H9 (cell line): ENCODE measurements at regions not wholly inside any gene's neighbourhood (a gene's known extent, or its start where the extent isn't known, plus 50 kb on each side); places are given as distances from the start of the nearest gene placed in this dataset.

Experiments
- DNase-seq: peaks from one replicate; pipeline ENCODE4 v3.0.0-alpha.2; 2017
- H2AFZ ChIP-seq: one replicate; pipeline ENCODE4 v1.6.1; 2013; ENCODE audit warnings: mild to moderate bottlenecking, low read length, control low read depth, moderate library complexity
- H2AK5ac ChIP-seq: 2 replicates; pipeline ENCODE4 v1.6.1; 2013; ENCODE audit warnings: low read length, control low read depth, mixed read lengths; ENCODE audit not compliant: insufficient read length
- H2BK120ac ChIP-seq: one replicate; pipeline ENCODE4 v1.6.1; 2013; ENCODE audit warnings: low read depth, mild to moderate bottlenecking, low read length, control low read depth, inconsistent platforms; ENCODE audit not compliant: poor library complexity, severe bottlenecking
- H2BK12ac ChIP-seq: 2 replicates; pipeline ENCODE4 v1.6.1; 2013; ENCODE audit warnings: low read length, control low read depth, mixed read lengths, low read depth; ENCODE audit not compliant: insufficient read length
- H2BK15ac ChIP-seq: 2 replicates; pipeline ENCODE4 v1.6.1; 2013; ENCODE audit warnings: low read depth, low read length, control low read depth
- H2BK20ac ChIP-seq: one replicate; pipeline ENCODE4 v1.6.1; 2013; ENCODE audit warnings: low read depth, mild to moderate bottlenecking, low read length, control low read depth, inconsistent platforms; ENCODE audit not compliant: poor library complexity, severe bottlenecking
- H2BK5ac ChIP-seq: 2 replicates; pipeline ENCODE4 v1.6.1; 2013; ENCODE audit warnings: low read length, control low read depth, mixed read lengths; ENCODE audit not compliant: insufficient read length
- H3K14ac ChIP-seq: 2 replicates; pipeline ENCODE4 v1.6.1; 2013; ENCODE audit warnings: low read length, control low read depth; ENCODE audit not compliant: insufficient read depth
- H3K18ac ChIP-seq: 2 replicates; pipeline ENCODE4 v1.6.1; 2013; ENCODE audit warnings: low read depth, mild to moderate bottlenecking, mixed read lengths, low read length, control low read depth; ENCODE audit not compliant: insufficient read length
- H3K23ac ChIP-seq: 2 replicates; pipeline ENCODE4 v1.6.1; 2013; ENCODE audit warnings: low read length, control low read depth, mixed read lengths, low read depth; ENCODE audit not compliant: insufficient read length
- H3K23me2 ChIP-seq: 2 replicates; pipeline ENCODE4 v1.6.1; 2013; ENCODE audit warnings: low read depth, mild to moderate bottlenecking, mixed read lengths, low read length, control low read depth; ENCODE audit not compliant: insufficient read length, poor library complexity, severe bottlenecking
- H3K27ac ChIP-seq: 2 replicates; pipeline ENCODE4 v1.5.1; 2013; ENCODE audit warnings: low read length, control low read depth, mixed read lengths, low read depth; ENCODE audit not compliant: insufficient read length
- H3K27me3 ChIP-seq: 2 replicates; pipeline ENCODE4 v1.6.1; 2013; ENCODE audit warnings: low read length, control low read depth, inconsistent platforms; ENCODE audit not compliant: insufficient read depth
- H3K4ac ChIP-seq: 2 replicates; pipeline ENCODE4 v1.6.1; 2013; ENCODE audit warnings: low read depth, mild to moderate bottlenecking, control low read depth, inconsistent platforms, low read length, moderate library complexity
- H3K4me1 ChIP-seq: 2 replicates; pipeline ENCODE4 v1.6.1; 2013; ENCODE audit warnings: low read length, control low read depth, inconsistent platforms; ENCODE audit not compliant: insufficient read depth
- H3K4me2 ChIP-seq: 2 replicates; pipeline ENCODE4 v1.6.1; 2013; ENCODE audit warnings: low read length, control low read depth, mixed read lengths; ENCODE audit not compliant: insufficient read length, insufficient read depth
- H3K56ac ChIP-seq: 2 replicates; pipeline ENCODE4 v1.6.1; 2013; ENCODE audit warnings: low read depth, mild to moderate bottlenecking, mixed read lengths, low read length, control low read depth; ENCODE audit not compliant: insufficient read length
- H3K79me1 ChIP-seq: 2 replicates; pipeline ENCODE4 v1.6.1; 2013; ENCODE audit warnings: low read depth, mild to moderate bottlenecking, moderate library complexity, low read length, control low read depth, inconsistent platforms; ENCODE audit not compliant: insufficient read depth, poor library complexity, severe bottlenecking
- H3K79me2 ChIP-seq: 2 replicates; pipeline ENCODE4 v1.6.1; 2013; ENCODE audit warnings: low read length, control low read depth, inconsistent platforms; ENCODE audit not compliant: insufficient read depth
- H3K9ac ChIP-seq: 2 replicates; pipeline ENCODE4 v1.6.1; 2013; ENCODE audit warnings: low read length, control low read depth, mixed read lengths; ENCODE audit not compliant: insufficient read length; ENCODE audit errors: extremely low read depth
- H3K9me3 ChIP-seq: one replicate; pipeline ENCODE4 v1.6.1; 2013; ENCODE audit warnings: low read depth, low read length, inconsistent platforms; ENCODE audit not compliant: control insufficient read depth
- H3T11ph ChIP-seq: one replicate; pipeline ENCODE4 v1.6.1; 2013; ENCODE audit warnings: mild to moderate bottlenecking, low read length, control low read depth, inconsistent platforms
- H4K20me1 ChIP-seq: one replicate; pipeline ENCODE4 v1.6.1; 2013; ENCODE audit not compliant: control insufficient read depth, insufficient read length, insufficient read depth
- H4K5ac ChIP-seq: 2 replicates; pipeline ENCODE4 v1.6.1; 2013; ENCODE audit warnings: low read depth, mild to moderate bottlenecking, mixed read lengths, low read length, control low read depth; ENCODE audit not compliant: insufficient read length
- H4K8ac ChIP-seq: replicated peaks from 2 replicates; pipeline ENCODE4 v1.6.1; 2013; ENCODE audit warnings: low read length, control low read depth, mixed read lengths, low read depth; ENCODE audit not compliant: insufficient read length
- H4K91ac ChIP-seq: 2 replicates; pipeline ENCODE4 v1.6.1; 2013; ENCODE audit warnings: low read depth, mild to moderate bottlenecking, moderate library complexity, mixed read lengths, low read length, control low read depth; ENCODE audit not compliant: insufficient read length
- H3K27ac Mint-ChIP-seq, 3 experiments: 2 replicates in 2 of 3; 3 replicates in 1 of 3; pipeline ENCODE4 v1.8.0; 2020 to 2021; ENCODE audit warnings: mixed read lengths in 3 of 3, mild to moderate bottlenecking in 1 of 3, moderate library complexity in 1 of 3
- H3K27me3 Mint-ChIP-seq: 2 replicates; pipeline ENCODE4 v1.8.0; 2021; ENCODE audit warnings: low read depth, mild to moderate bottlenecking, moderate library complexity, mixed read lengths
- H3K36me3 Mint-ChIP-seq, 3 experiments: 2 replicates in 2 of 3; 3 replicates in 1 of 3; pipeline ENCODE4 v1.8.0; 2020 to 2021; ENCODE audit warnings: low read depth in 3 of 3, mixed read lengths in 3 of 3; ENCODE audit not compliant: insufficient read depth in 1 of 3
- H3K4me1 Mint-ChIP-seq, 2 experiments: 2 replicates each; pipeline ENCODE4 v1.8.0; 2020; ENCODE audit warnings: mixed read lengths in 2 of 2
- H3K4me3 Mint-ChIP-seq, 2 experiments: 2 replicates in 1 of 2; 3 replicates in 1 of 2; pipeline ENCODE4 v1.8.0; 2020 to 2021; ENCODE audit warnings: mild to moderate bottlenecking in 2 of 2, mixed read lengths in 2 of 2, moderate library complexity in 1 of 2
- H3K9me3 Mint-ChIP-seq, 2 experiments: 2 replicates in 1 of 2; 3 replicates in 1 of 2; pipeline ENCODE4 v1.8.0; 2020; ENCODE audit warnings: mild to moderate bottlenecking in 2 of 2, mixed read lengths in 2 of 2, moderate library complexity in 1 of 2
- CTCF ChIP-seq: fragments of 200-600 bp; sonication (generic); conservative IDR thresholded peaks from 3 replicates; pipeline ENCODE4 v1.8.0; 2021; ENCODE audit warnings: antibody characterized with exemption, mild to moderate bottlenecking
- WGBS: extraction: QIAGEN DNeasy Blood & Tissue Kit; methylation state at CpG from one replicate; pipeline ENCODE4 v1.1.7; 2013; ENCODE audit warnings: missing lambda C conversion rate, low lambda C conversion rate, mixed read lengths; ENCODE audit not compliant: insufficient read length; ENCODE audit errors: extremely low coverage; 5-methylcytosine and 5-hydroxymethylcytosine counted together

DNA sequence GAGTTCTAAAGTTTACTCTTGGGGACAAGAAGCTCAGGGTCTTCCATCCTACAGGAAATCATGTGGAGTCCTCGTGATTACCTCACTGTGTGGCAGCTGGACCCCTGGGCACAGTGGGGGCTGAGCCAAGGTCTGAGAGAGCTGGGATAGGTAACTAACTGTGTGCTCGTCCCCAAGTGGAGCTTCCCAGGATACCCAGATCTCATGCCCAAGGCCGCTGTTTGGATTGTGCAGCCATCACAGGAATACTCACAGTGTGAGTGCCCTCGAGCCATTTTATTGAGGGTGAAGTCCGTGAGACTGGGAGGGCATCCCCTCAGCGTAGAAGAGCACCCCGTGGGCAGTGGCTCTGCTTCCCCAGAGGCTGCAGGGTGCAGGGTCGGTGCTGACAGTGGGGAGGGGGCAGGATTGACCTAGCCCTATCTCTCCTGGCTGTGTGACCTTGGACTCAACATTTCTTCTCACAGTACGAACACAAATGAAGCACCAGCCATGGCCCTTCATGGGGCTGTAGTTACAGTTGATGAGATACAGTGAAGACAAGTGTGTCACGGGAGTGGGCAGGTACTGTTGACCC, 69.6 kb upstream of the LEP start:
- no peaks in the 10 kb centered on the region; a peak in 1 of 5 replicates for H3K9me3 Mint-ChIP-seq
- H3K27me3 Mint-ChIP-seq, result peaks cover 90% of the 10 kb centered on the region
- no peak overlapping the region for H2BK120ac ChIP-seq
- no peak overlapping the region for H3K4me2 ChIP-seq
- no peaks in the 10 kb centered on the region for H3K9me3 ChIP-seq
- no peak overlapping the region for H3K4me3 Mint-ChIP-seq
- H3K36me3 Mint-ChIP-seq, result no peaks in the 10 kb centered on the region
- H3K27ac ChIP-seq, result no peak overlapping the region
- DNase-seq, result no peak
- no peak overlapping the region for H2BK20ac ChIP-seq
- H2BK5ac ChIP-seq, result no peak overlapping the region
- H3K79me1 ChIP-seq, result no peaks in the 10 kb centered on the region
- H3K23ac ChIP-seq, result no peak overlapping the region
- H3K18ac ChIP-seq, result no peak overlapping the region
- H2BK12ac ChIP-seq, result no peak overlapping the region
- no peaks in the 10 kb centered on the region for H4K20me1 ChIP-seq
- no peak overlapping the region for H4K5ac ChIP-seq
- no peak overlapping the region for H3K14ac ChIP-seq
- no peak overlapping the region for H4K91ac ChIP-seq
- H3K23me2 ChIP-seq, result peaks cover 15% of the 10 kb centered on the region
- no peak overlapping the region for H4K8ac ChIP-seq
- H3K4ac ChIP-seq, result no peak overlapping the region
- H3T11ph ChIP-seq, result no peak overlapping the region
- no peaks in the 10 kb centered on the region; the same call in 1 of the 2 replicates for H3K4me1 ChIP-seq
- no peak overlapping the region for H3K56ac ChIP-seq
- no peak overlapping the region for H3K9ac ChIP-seq
- no peak overlapping the region for H2AK5ac ChIP-seq
- H2AFZ ChIP-seq, result no peak overlapping the region
- H3K27ac Mint-ChIP-seq, result no peak overlapping the region
- H3K4me1 Mint-ChIP-seq, result peaks cover 15 to 23% of the 10 kb centered on the region in 2 experiments
- no peaks in the 10 kb centered on the region for H3K79me2 ChIP-seq
- no CpG with 5 or more reads among the region's 10 CpGs for WGBS
- no peak overlapping the region for H2BK15ac ChIP-seq
- peaks cover 28% of the 10 kb centered on the region; the same call in 1 of the 2 replicates for H3K27me3 ChIP-seq
- TF ChIP-seq CTCF, result no peak
